CD4-positive, alpha-beta T cell treated with Interleukin-15 for 1 hour (primary cell): ENCODE measurements at regions not wholly inside any gene's neighbourhood (a gene's known extent, or its start where the extent isn't known, plus 50 kb on each side); places are given as distances from the start of the nearest gene placed in this dataset.
"Not testable (repeated sequence)": the region's sequence is repeated elsewhere in the genome, so short reads cannot be mapped to it uniquely, and the experiment has no call there.

Experiments used
- DNase-seq: peaks from one replicate; pipeline ENCODE4 v3.0.0-alpha.2; 2020

- DNase-seq = peak; percentile 4
Observed at GRCh38 chr4:3611778-3612177, 79.6 kb upstream of the LRPAP1 start.

- DNase-seq = not testable (repeated sequence)
Observed at GRCh38 chr4:3610851-3611250, 78.6 kb upstream of the LRPAP1 start.

GRCh38 chr4:3609905-3610304, 77.7 kb upstream of the LRPAP1 start:
- not testable (repeated sequence) for DNase-seq

- no peak for DNase-seq
Observed at GRCh38 chr4:3607690-3608552, 75.7 kb upstream of the LRPAP1 start.

GRCh38 chr4:3606850-3607249, 74.6 kb upstream of the LRPAP1 start:
- DNase-seq = not testable (repeated sequence)

- not testable (repeated sequence) for DNase-seq
Observed at GRCh38 chr4:3606271-3606670, 74.0 kb upstream of the LRPAP1 start.

- DNase-seq = no peak
Observed at GRCh38 chr4:3605491-3605890, 73.3 kb upstream of the LRPAP1 start.

GRCh38 chr4:3602886-3603645, 70.8 kb upstream of the LRPAP1 start:
- not testable (repeated sequence) for DNase-seq

- no peak for DNase-seq
Observed at GRCh38 chr4:3601992-3602391, 69.8 kb upstream of the LRPAP1 start.

- not testable (repeated sequence) for DNase-seq
Observed at GRCh38 chr4:3601108-3601690, 69.0 kb upstream of the LRPAP1 start.

GRCh38 chr4:3599951-3600350, 67.7 kb upstream of the LRPAP1 start:
- DNase-seq = no peak

- no peak for DNase-seq
Observed at GRCh38 chr4:3598695-3599227, 66.5 kb upstream of the LRPAP1 start.

GRCh38 chr4:3597896-3598505, 65.8 kb upstream of the LRPAP1 start:
- not testable (repeated sequence) for DNase-seq

GRCh38 chr4:3596957-3597733, 64.9 kb upstream of the LRPAP1 start:
- not testable (repeated sequence) for DNase-seq

GRCh38 chr4:3595627-3596291, 63.5 kb upstream of the LRPAP1 start:
- DNase-seq = not testable (repeated sequence)

- not testable (repeated sequence) for DNase-seq
Observed at GRCh38 chr4:3594751-3595150, 62.5 kb upstream of the LRPAP1 start.

- not testable (repeated sequence) for DNase-seq
Observed at GRCh38 chr4:3589946-3590924, 58.0 kb upstream of the LRPAP1 start.

- DNase-seq = not testable (repeated sequence)
Observed at GRCh38 chr4:3589379-3589778, 57.2 kb upstream of the LRPAP1 start.

- not testable (repeated sequence) for DNase-seq
Observed at GRCh38 chr4:3588517-3589194, 56.4 kb upstream of the LRPAP1 start.
